H1 (cell line): ENCODE measurements at regions not wholly inside any gene's neighbourhood (a gene's known extent, or its start where the extent isn't known, plus 50 kb on each side); places are given as distances from the start of the nearest gene placed in this dataset.
"Not testable (repeated sequence)": the region's sequence is repeated elsewhere in the genome, so short reads cannot be mapped to it uniquely, and the experiment has no call there.

Experiments used
- CTCF ChIA-PET: fragments of 300-600 bp; sonication (Branson Sonifier 250); formaldehyde crosslinking; loops from one replicate; lab custom pipeline; 2021; ENCODE audit not compliant: partially characterized antibody; lab: Charles Lee
- POLR2A ChIA-PET: fragments of 300-600 bp; sonication (Branson Sonifier 250); formaldehyde crosslinking; loops from one replicate; lab custom pipeline; 2021; ENCODE audit warnings: inconsistent platforms; ENCODE audit not compliant: partially characterized antibody; lab: Charles Lee
- DNase-seq, 2 experiments: peaks; one replicate each; pipeline versions ENCODE4 v3.0.0 to v3.0.0-alpha.2; 2010 to 2022; ENCODE audit warnings: low spot score in 2 of 2, low read depth in 1 of 2, mixed read lengths in 1 of 2
- FAIRE-seq: peaks from 2 replicates; lab custom pipeline; 2011; peaks lifted over from hg19 to GRCh38; lab: Jason Lieb, UNC
- H2AFZ ChIP-seq: 2 replicates; pipeline ENCODE4 v1.8.1; 2012; ENCODE audit warnings: low read length, inconsistent platforms
- H2AK5ac ChIP-seq: 2 replicates; pipeline ENCODE4 v1.6.1; 2013; ENCODE audit warnings: low read depth, low read length
- H2BK120ac ChIP-seq: replicated peaks from 2 replicates; pipeline ENCODE3; 2013; ENCODE audit warnings: low read depth, low read length, inconsistent platforms
- H2BK12ac ChIP-seq: 2 replicates; pipeline ENCODE4 v1.6.1; 2013; ENCODE audit warnings: low read depth, low read length
- H2BK15ac ChIP-seq: 2 replicates; pipeline ENCODE4 v1.6.1; 2013; ENCODE audit warnings: low read length
- H2BK20ac ChIP-seq: 2 replicates; pipeline ENCODE4 v1.6.1; 2013; ENCODE audit warnings: low read length
- H2BK5ac ChIP-seq: 2 replicates; pipeline ENCODE4 v1.6.1; 2013; ENCODE audit warnings: low read depth, low read length
- H3K14ac ChIP-seq: 2 replicates; pipeline ENCODE4 v1.6.1; 2013; ENCODE audit warnings: inconsistent platforms; ENCODE audit not compliant: insufficient read length
- H3K18ac ChIP-seq: 2 replicates; pipeline ENCODE4 v1.6.1; 2013; ENCODE audit warnings: low read length; ENCODE audit errors: extremely low read depth
- H3K23ac ChIP-seq: 2 replicates; pipeline ENCODE4 v1.6.1; 2013; ENCODE audit warnings: inconsistent platforms; ENCODE audit not compliant: insufficient read length
- H3K23me2 ChIP-seq: 2 replicates; pipeline ENCODE4 v1.6.1; 2013; ENCODE audit warnings: low read depth, low read length
- H3K27ac ChIP-seq: 2 replicates; pipeline ENCODE4 v1.6.1; 2011; ENCODE audit warnings: low read depth, low read length, inconsistent platforms
- H3K27me3 ChIP-seq, 4 experiments: replicated peaks in 1 of 4; 1 replicate in 1 of 4; 2 replicates in 3 of 4; pipeline versions ENCODE4 v1.6.1 to v1.8.1; 2011 to 2013; ENCODE audit warnings: low read length in 3 of 4, mild to moderate bottlenecking in 3 of 4, inconsistent platforms in 2 of 4, mixed read lengths in 2 of 4, moderate library complexity in 1 of 4; ENCODE audit not compliant: control insufficient read depth in 3 of 4, insufficient read depth in 3 of 4; ENCODE audit errors: extremely low read depth in 1 of 4
- H3K36me3 ChIP-seq, 4 experiments: 2 replicates each; pipeline versions ENCODE4 v1.6.1 to v1.8.1; 2011 to 2013; ENCODE audit warnings: mild to moderate bottlenecking in 4 of 4, low read length in 3 of 4, moderate library complexity in 2 of 4, control low read depth in 1 of 4, inconsistent platforms in 1 of 4; ENCODE audit not compliant: insufficient read depth in 4 of 4, control insufficient read depth in 2 of 4
- H3K4ac ChIP-seq: replicated peaks from 2 replicates; pipeline ENCODE3; 2013; ENCODE audit warnings: low read length, low read depth, mixed read lengths, inconsistent platforms; ENCODE audit not compliant: insufficient read length
- H3K4me1 ChIP-seq, 4 experiments: replicated peaks in 1 of 4; 1 replicate in 1 of 4; 2 replicates in 3 of 4; pipeline versions ENCODE4 v1.6.1 to v1.8.1; 2011 to 2013; ENCODE audit warnings: low read length in 3 of 4, inconsistent platforms in 2 of 4, mixed read lengths in 1 of 4; ENCODE audit not compliant: insufficient read depth in 4 of 4, control insufficient read depth in 3 of 4
- H3K4me2 ChIP-seq, 2 experiments: 2 replicates each; pipeline versions ENCODE4 v1.6.1 to v1.8.1; 2011 to 2013; ENCODE audit warnings: low read depth in 2 of 2, low read length in 2 of 2, control low read depth in 1 of 2, inconsistent platforms in 1 of 2, mild to moderate bottlenecking in 1 of 2; ENCODE audit not compliant: insufficient read depth in 1 of 2
- H3K4me3 ChIP-seq, 4 experiments: fragments of 200-600, 300-600 bp in 1 of 4; sonication (generic), shearing (Covaris generic), sonication (Bioruptor Twin) in 1 of 4; 2 replicates each; pipeline versions ENCODE4 v1.5.1 to v1.8.1; 2011 to 2016; ENCODE audit warnings: low read length in 4 of 4, low read depth in 3 of 4, control low read depth in 2 of 4, inconsistent platforms in 2 of 4, mild to moderate bottlenecking in 2 of 4, mixed read lengths in 1 of 4, moderate library complexity in 1 of 4; ENCODE audit not compliant: insufficient read depth in 2 of 4; ENCODE audit errors: extremely low read depth in 1 of 4
- H3K56ac ChIP-seq: replicated peaks from 2 replicates; pipeline ENCODE3; 2013; ENCODE audit warnings: low read depth, mild to moderate bottlenecking, mixed read lengths, low read length, inconsistent platforms; ENCODE audit not compliant: insufficient read length
- H3K79me1 ChIP-seq: 2 replicates; pipeline ENCODE4 v1.6.1; 2013; ENCODE audit warnings: low read depth, low read length, control low read depth
- H3K79me2 ChIP-seq, 2 experiments: 2 replicates each; pipeline versions ENCODE4 v1.6.1 to v1.8.1; 2012 to 2013; ENCODE audit warnings: low read length in 2 of 2, mild to moderate bottlenecking in 2 of 2, inconsistent platforms in 1 of 2; ENCODE audit not compliant: insufficient read depth in 2 of 2, control insufficient read depth in 1 of 2
- H3K9ac ChIP-seq, 4 experiments: replicated peaks in 1 of 4; 1 replicate in 1 of 4; 2 replicates in 3 of 4; pipeline versions ENCODE4 v1.6.1 to v1.8.1; 2011 to 2013; ENCODE audit warnings: low read depth in 3 of 4, low read length in 3 of 4, control low read depth in 2 of 4, mild to moderate bottlenecking in 2 of 4, moderate library complexity in 2 of 4, inconsistent platforms in 1 of 4; ENCODE audit errors: extremely low read depth in 1 of 4
- H3K9me3 ChIP-seq, 2 experiments: 2 replicates each; pipeline versions ENCODE4 v1.6.1 to v1.8.1; 2012 to 2013; ENCODE audit warnings: mild to moderate bottlenecking in 2 of 2, moderate library complexity in 2 of 2, control low read depth in 1 of 2, inconsistent platforms in 1 of 2, low read depth in 1 of 2, low read length in 1 of 2, mixed read lengths in 1 of 2; ENCODE audit not compliant: insufficient read depth in 2 of 2
- H4K20me1 ChIP-seq, 2 experiments: replicated peaks in 1 of 2; 2 replicates each; pipeline versions ENCODE3 to v1.8.1; 2011 to 2013; ENCODE audit warnings: inconsistent platforms in 2 of 2, low read length in 2 of 2, mild to moderate bottlenecking in 1 of 2; ENCODE audit not compliant: insufficient read depth in 2 of 2, control insufficient read depth in 1 of 2
- H4K5ac ChIP-seq: 2 replicates; pipeline ENCODE4 v1.6.1; 2013; ENCODE audit warnings: low read length, low read depth, mixed read lengths, inconsistent platforms; ENCODE audit not compliant: insufficient read length
- H4K8ac ChIP-seq: 2 replicates; pipeline ENCODE4 v1.8.0; 2013; ENCODE audit warnings: mild to moderate bottlenecking, moderate library complexity, low read length, inconsistent platforms; ENCODE audit not compliant: insufficient read depth; ENCODE audit errors: extremely low read depth
- H4K91ac ChIP-seq: replicated peaks from 2 replicates; pipeline ENCODE3; 2013; ENCODE audit warnings: low read length, mixed read lengths, inconsistent platforms; ENCODE audit not compliant: insufficient read length
- WGBS, 2 experiments: shearing (Covaris generic) in 1 of 2; methylation state at CpG; one replicate each; pipeline versions ENCODE4 v1.1.6 to v1.1.7; 2013 to 2015; ENCODE audit warnings: low lambda C conversion rate in 2 of 2, mixed read lengths in 2 of 2, inconsistent platforms in 1 of 2, low coverage in 1 of 2, missing lambda C conversion rate in 1 of 2; ENCODE audit not compliant: insufficient replicate concordance in 2 of 2, insufficient coverage in 1 of 2, insufficient read length in 1 of 2; ENCODE audit errors: extremely low coverage in 1 of 2, missing lambda C conversion rate in 1 of 2; 5-methylcytosine and 5-hydroxymethylcytosine counted together

DNA sequence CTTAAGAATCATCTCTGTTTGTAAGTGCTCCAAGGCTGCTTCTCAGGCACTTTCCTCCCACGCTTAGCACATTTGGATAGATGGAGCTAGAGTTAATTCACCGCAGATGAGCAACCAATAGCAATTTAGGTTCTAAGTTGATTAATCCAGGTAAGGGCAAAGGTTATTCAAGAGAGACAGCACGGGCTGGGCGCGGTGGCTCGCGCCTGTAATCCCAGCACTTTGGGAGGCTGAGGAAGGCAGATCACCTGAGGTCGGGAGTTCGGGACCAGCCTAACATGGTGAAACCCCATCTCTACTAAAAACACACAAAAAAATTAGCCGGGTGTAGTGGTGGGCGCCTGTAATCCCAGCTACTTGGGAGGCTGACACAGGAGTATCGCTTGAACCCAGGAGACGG, 54.5 kb upstream of the UNC13C start:
- H3K56ac ChIP-seq, H3K14ac ChIP-seq, H4K5ac ChIP-seq, H3K36me3 ChIP-seq, POLR2A ChIA-PET, H2BK20ac ChIP-seq, H3K79me1 ChIP-seq, H2AFZ ChIP-seq, FAIRE-seq, H3K18ac ChIP-seq, H4K91ac ChIP-seq, H2BK12ac ChIP-seq, H4K8ac ChIP-seq, H3K9ac ChIP-seq, H3K27ac ChIP-seq, H3K23me2 ChIP-seq, H3K23ac ChIP-seq, H3K79me2 ChIP-seq, H2BK15ac ChIP-seq, H3K4me1 ChIP-seq, H2BK5ac ChIP-seq, H2AK5ac ChIP-seq, H3K4ac ChIP-seq, DNase-seq, H3K4me3 ChIP-seq, H4K20me1 ChIP-seq, H3K27me3 ChIP-seq, H2BK120ac ChIP-seq, H3K4me2 ChIP-seq: not testable (repeated sequence)
- 94% methylated on average over 9 of the region's 13 CpGs; no CpG with 5 or more reads in 1 of the 2 experiments for WGBS, 2 experiments
- peaks cover 7 to 16% of the 10 kb centered on the region in 2 experiments; a peak in 2 of 4 replicates for H3K9me3 ChIP-seq
- CTCF ChIA-PET = interaction anchor here (1.0 to 1.4 kb wide), 4 partner anchors 9 to 91 kb away, joined by 3 to 4 read pairs (median 3); no protein-coding TSS in a partner anchor
